HEK293 (cell line): ENCODE measurements at regions not wholly inside any gene's neighbourhood (a gene's known extent, or its start where the extent isn't known, plus 50 kb on each side); places are given as distances from the start of the nearest gene placed in this dataset.

ENCODE experiments used
- CTCF ChIA-PET: fragments of 350-600 bp; formaldehyde crosslinking; extraction: SDS; loops from one replicate; lab custom pipeline; 2021; ENCODE audit warnings: antibody characterized with exemption; lab: Yijun Ruan, JAX
- POLR2A ChIA-PET: fragments of 300-600 bp; formaldehyde crosslinking; extraction: SDS; loops from one replicate; lab custom pipeline; 2020; ENCODE audit warnings: antibody characterized with exemption, inconsistent platforms; lab: Yijun Ruan, JAX
- H3K27ac ChIP-seq: fragments of 200-500 bp; sonication (Bioruptor generic); 2 replicates; pipeline ENCODE4 v1.5.1; 2014; ENCODE audit warnings: low read depth, low read length, control low read depth, inconsistent platforms; ENCODE audit errors: extremely low read depth
- H3K36me3 ChIP-seq, 2 experiments: fragments of 200-500 bp in 1 of 2; sonication (Bioruptor generic) in 1 of 2; 1 replicate in 1 of 2; 2 replicates in 1 of 2; pipeline ENCODE4 v1.5.1; 2014 to 2017; ENCODE audit warnings: inconsistent platforms in 2 of 2, low read length in 2 of 2; ENCODE audit not compliant: control insufficient read depth in 2 of 2, insufficient read depth in 1 of 2
- H3K4me1 ChIP-seq: fragments of 200-500 bp; sonication (Bioruptor generic); 2 replicates; pipeline ENCODE4 v1.5.1; 2014; ENCODE audit warnings: mild to moderate bottlenecking, low read length, inconsistent platforms; ENCODE audit not compliant: control insufficient read depth, insufficient read depth
- H3K4me3 ChIP-seq: 2 replicates; pipeline ENCODE4 v1.5.1; 2011; ENCODE audit warnings: low read depth, mild to moderate bottlenecking, control low read depth, low read length, moderate library complexity
- H3K9me3 ChIP-seq: fragments of 200-500 bp; sonication (Bioruptor generic); 2 replicates; pipeline ENCODE4 v1.5.1; 2014; ENCODE audit warnings: low read depth, low read length, inconsistent platforms; ENCODE audit not compliant: control insufficient read depth, insufficient read depth
- BCL11B ChIP-seq: fragments of 450-650 bp; formaldehyde crosslinking; IDR thresholded peaks from 2 replicates; pipeline ENCODE4 v1.5.1; 2016; ENCODE audit warnings: low read depth, missing biosample characterization, missing genetic modification characterization
- BCL6B ChIP-seq: fragments of 450-650 bp; formaldehyde crosslinking; IDR thresholded peaks from 2 replicates; pipeline ENCODE4 v1.5.1; 2017; ENCODE audit warnings: missing biosample characterization, missing genetic modification characterization
- ELK4 ChIP-seq: IDR thresholded peaks from 2 replicates; pipeline ENCODE4 v1.6.1; 2011; ENCODE audit warnings: mild to moderate bottlenecking, low read depth, low read length, borderline replicate concordance
- HOXC10 ChIP-seq: sonication (generic); formaldehyde crosslinking; IDR thresholded peaks from 2 replicates; pipeline ENCODE4 v1.8.1; 2023; ENCODE audit warnings: mild to moderate bottlenecking, missing genetic modification reagents
- RBAK ChIP-seq: fragments of 450-650 bp; formaldehyde crosslinking; IDR thresholded peaks from 2 replicates; pipeline ENCODE4 v1.5.1; 2016; ENCODE audit warnings: missing biosample characterization, missing genetic modification characterization
- REPIN1 ChIP-seq: fragments of 450-650 bp; formaldehyde crosslinking; IDR thresholded peaks from 2 replicates; pipeline ENCODE4 v1.5.1; 2017; ENCODE audit warnings: missing biosample characterization, missing genetic modification characterization, low read depth
- REST ChIP-seq: fragments of 450-650 bp; formaldehyde crosslinking; IDR thresholded peaks from 2 replicates; pipeline ENCODE4 v1.5.1; 2016; ENCODE audit warnings: missing biosample characterization, missing genetic modification characterization
- SP2 ChIP-seq: fragments of 450-650 bp; formaldehyde crosslinking; IDR thresholded peaks from 2 replicates; pipeline ENCODE4 v1.5.1; 2016; ENCODE audit warnings: missing biosample characterization, missing genetic modification characterization
- ZFHX2 ChIP-seq: fragments of 450-650 bp; formaldehyde crosslinking; conservative IDR thresholded peaks from 2 replicates; pipeline ENCODE4 v1.5.1; 2016; ENCODE audit warnings: missing biosample characterization, missing genetic modification characterization
- ZNF132 ChIP-seq: fragments of 450-650 bp; formaldehyde crosslinking; IDR thresholded peaks from 2 replicates; pipeline ENCODE4 v1.5.1; 2017; ENCODE audit warnings: missing biosample characterization, missing genetic modification characterization, borderline replicate concordance
- ZNF214 ChIP-seq: fragments of 450-650 bp; formaldehyde crosslinking; IDR thresholded peaks from 2 replicates; pipeline ENCODE4 v1.5.1; 2017; ENCODE audit warnings: missing biosample characterization, mild to moderate bottlenecking, missing genetic modification characterization, borderline replicate concordance
- ZNF362 ChIP-seq: fragments of 450-650 bp; formaldehyde crosslinking; IDR thresholded peaks from 2 replicates; pipeline ENCODE4 v1.5.1; 2016; ENCODE audit warnings: missing biosample characterization, missing genetic modification characterization
- ZNF426 ChIP-seq: fragments of 450-650 bp; formaldehyde crosslinking; IDR thresholded peaks from 2 replicates; pipeline ENCODE4 v1.5.1; 2017; ENCODE audit warnings: missing biosample characterization, missing genetic modification characterization, mild to moderate bottlenecking, inconsistent platforms, moderate library complexity
- ZNF433 ChIP-seq: fragments of 450-650 bp; formaldehyde crosslinking; IDR thresholded peaks from 2 replicates; pipeline ENCODE4 v1.5.1; 2016; ENCODE audit warnings: missing biosample characterization, missing genetic modification characterization, low read depth
- ZNF600 ChIP-seq: fragments of 450-650 bp; formaldehyde crosslinking; IDR thresholded peaks from 2 replicates; pipeline ENCODE4 v1.5.1; 2016; ENCODE audit warnings: missing biosample characterization, missing genetic modification characterization
- ZNF629 ChIP-seq: fragments of 450-650 bp; formaldehyde crosslinking; IDR thresholded peaks from 2 replicates; pipeline ENCODE4 v1.5.1; 2017; ENCODE audit warnings: missing biosample characterization, missing genetic modification characterization
- ZSCAN18 ChIP-seq: fragments of 450-650 bp; formaldehyde crosslinking; IDR thresholded peaks from 2 replicates; pipeline ENCODE4 v1.5.1; 2016; ENCODE audit warnings: missing biosample characterization, missing genetic modification characterization
- TF ChIP-seq, protein P1 (sequence below): fragments of 450-650 bp; formaldehyde crosslinking; IDR thresholded peaks from 2 replicates; pipeline ENCODE4 v1.5.1; 2016; ENCODE audit warnings: missing biosample characterization, missing genetic modification characterization
- TF ChIP-seq, protein P2 (sequence below): fragments of 450-650 bp; formaldehyde crosslinking; IDR thresholded peaks from 2 replicates; pipeline ENCODE4 v1.5.1; 2017; ENCODE audit warnings: missing biosample characterization, missing genetic modification characterization

GRCh38 chr1:165047994-165048393 lies 308.5 kb downstream of the LMX1A start:
- H3K4me3 ChIP-seq = no peak overlapping the region
- no peaks in the 10 kb centered on the region for H3K36me3 ChIP-seq
- no peaks in the 10 kb centered on the region for H3K4me1 ChIP-seq
- TF ChIP-seq BCL6B (no peak), HOXC10 (CRISPR knock-in tag) (no peak), ZSCAN18 (tag by site-specific recombination) (no peak), SP2 (tag by site-specific recombination) (no peak), ZNF214 (tag by site-specific recombination) (no peak), RBAK (tag by site-specific recombination) (no peak), ZNF629 (tag by site-specific recombination) (no peak), ZNF433 (tag by site-specific recombination) (no peak), ZNF600 (tag by site-specific recombination) (no peak), BCL11B (tag by site-specific recombination) (no peak), ELK4 (no peak), ZNF362 (tag by site-specific recombination) (no peak), ZNF426 (no peak), ZFHX2 (no peak), REST (no peak), ZNF132 (tag by site-specific recombination) (no peak), REPIN1 (tag by site-specific recombination) (no peak)
- TF ChIP-seq, protein P1, sequence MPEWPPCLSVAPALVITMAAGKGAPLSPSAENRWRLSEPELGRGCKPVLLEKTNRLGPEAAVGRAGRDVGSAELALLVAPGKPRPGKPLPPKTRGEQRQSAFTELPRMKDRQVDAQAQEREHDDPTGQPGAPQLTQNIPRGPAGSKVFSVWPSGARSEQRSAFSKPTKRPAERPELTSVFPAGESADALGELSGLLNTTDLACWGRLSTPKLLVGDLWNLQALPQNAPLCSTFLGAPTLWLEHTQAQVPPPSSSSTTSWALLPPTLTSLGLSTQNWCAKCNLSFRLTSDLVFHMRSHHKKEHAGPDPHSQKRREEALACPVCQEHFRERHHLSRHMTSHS (tag by site-specific recombination) = no peak
- TF ChIP-seq, protein P2, sequence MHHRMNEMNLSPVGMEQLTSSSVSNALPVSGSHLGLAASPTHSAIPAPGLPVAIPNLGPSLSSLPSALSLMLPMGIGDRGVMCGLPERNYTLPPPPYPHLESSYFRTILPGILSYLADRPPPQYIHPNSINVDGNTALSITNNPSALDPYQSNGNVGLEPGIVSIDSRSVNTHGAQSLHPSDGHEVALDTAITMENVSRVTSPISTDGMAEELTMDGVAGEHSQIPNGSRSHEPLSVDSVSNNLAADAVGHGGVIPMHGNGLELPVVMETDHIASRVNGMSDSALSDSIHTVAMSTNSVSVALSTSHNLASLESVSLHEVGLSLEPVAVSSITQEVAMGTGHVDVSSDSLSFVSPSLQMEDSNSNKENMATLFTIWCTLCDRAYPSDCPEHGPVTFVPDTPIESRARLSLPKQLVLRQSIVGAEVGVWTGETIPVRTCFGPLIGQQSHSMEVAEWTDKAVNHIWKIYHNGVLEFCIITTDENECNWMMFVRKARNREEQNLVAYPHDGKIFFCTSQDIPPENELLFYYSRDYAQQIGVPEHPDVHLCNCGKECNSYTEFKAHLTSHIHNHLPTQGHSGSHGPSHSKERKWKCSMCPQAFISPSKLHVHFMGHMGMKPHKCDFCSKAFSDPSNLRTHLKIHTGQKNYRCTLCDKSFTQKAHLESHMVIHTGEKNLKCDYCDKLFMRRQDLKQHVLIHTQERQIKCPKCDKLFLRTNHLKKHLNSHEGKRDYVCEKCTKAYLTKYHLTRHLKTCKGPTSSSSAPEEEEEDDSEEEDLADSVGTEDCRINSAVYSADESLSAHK = no peak
- H3K9me3 ChIP-seq = no peaks in the 10 kb centered on the region
- H3K27ac ChIP-seq = no peak overlapping the region
- ChIA-PET POLR2A (no interaction called here), CTCF (no interaction called here)
